Stimulated activated CD4-positive, alpha-beta T cell treated with anti-CD3 and anti-CD28 coated beads, Interleukin-1b, Interleukin-23, amount 100 ng/mL, for 24 hours (primary cell): ENCODE measurements at regions not wholly inside any gene's neighbourhood (a gene's known extent, or its start where the extent isn't known, plus 50 kb on each side); places are given as distances from the start of the nearest gene placed in this dataset.

ENCODE experiments used
- DNase-seq, 4 experiments: peaks; one replicate each; pipeline ENCODE4 v3.0.0-alpha.2; 2020; ENCODE audit warnings: low read depth in 4 of 4, low spot score in 1 of 4

DNA sequence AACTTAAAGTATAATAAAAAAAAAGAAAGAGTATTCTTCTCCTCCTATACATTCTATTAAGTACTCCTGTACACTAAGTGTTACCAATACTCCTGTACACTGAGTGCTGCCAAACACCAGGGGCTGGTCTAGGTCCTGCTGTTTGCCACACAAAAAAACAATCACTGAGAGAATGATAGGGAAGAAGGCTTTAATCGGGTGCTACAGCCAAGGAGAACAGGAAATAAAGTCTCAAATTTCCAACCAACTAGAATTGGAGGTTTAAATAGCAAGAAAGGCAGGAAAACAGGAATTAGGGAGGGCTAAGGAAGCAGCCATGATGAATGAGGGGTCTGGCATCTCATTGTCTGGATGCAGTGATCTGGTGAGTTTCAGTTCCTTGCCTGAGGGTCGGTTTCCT lies 239.8 kb downstream of the ZNF674 start:
- DNase-seq: no peak

DNA sequence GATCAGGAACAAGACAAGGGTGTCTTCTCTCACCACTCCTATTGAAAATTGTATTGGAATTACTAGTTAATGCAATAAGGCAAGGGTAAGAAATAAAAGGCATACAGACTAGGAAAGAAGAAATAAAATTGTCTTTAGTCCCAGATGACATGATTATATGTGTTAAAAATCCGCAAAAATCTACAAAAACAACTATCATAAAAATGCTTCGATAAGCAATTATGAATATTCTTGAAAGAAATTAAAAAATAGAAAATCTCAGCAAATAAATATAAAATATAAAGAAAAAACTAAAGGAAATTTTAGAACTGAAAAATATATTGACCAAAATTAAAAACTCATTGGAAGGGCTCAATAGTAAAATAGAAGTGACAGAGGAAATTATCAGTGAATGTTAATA lies 243.3 kb downstream of the ZNF674 start:
- DNase-seq: no peak

DNA sequence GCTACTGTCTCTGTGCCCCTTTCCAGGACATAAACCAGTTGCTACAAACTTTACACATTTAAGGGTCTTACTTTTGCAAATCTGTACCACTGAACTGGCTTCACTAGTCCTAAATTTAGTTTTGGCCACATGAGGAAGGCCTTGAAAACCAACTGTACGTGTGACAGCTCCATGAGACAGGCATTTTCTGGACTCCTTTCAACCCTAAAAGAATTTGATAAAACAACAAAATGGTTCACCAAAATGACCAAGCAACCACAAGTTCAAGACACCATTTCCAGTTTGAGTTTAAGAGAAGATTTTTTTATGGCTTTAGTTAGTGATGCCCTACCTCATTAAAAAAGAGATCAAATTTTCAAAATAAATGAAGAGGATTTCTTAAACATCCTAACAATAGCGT lies 246.4 kb downstream of the ZNF674 start:
- no peak for DNase-seq

DNA sequence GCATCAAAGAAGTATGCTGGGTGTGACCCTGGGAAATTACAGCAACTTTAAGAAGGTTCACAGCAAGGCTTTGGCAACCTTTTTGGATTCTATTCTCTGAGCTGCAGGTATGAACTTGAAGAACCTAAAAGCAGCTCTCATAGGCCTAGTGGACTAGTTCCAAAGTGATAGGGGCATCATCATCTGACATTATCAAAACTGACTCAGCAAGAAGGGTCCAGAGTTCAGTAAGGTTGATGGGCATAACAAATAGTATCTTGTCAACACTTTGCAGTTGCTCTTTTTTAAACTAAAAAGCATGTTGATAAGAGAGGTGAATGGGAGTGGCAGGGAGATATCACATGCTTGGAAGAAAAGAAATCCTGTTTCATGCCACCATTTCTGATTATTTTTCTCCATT lies 249.3 kb downstream of the ZNF674 start:
- no peak for DNase-seq

DNA sequence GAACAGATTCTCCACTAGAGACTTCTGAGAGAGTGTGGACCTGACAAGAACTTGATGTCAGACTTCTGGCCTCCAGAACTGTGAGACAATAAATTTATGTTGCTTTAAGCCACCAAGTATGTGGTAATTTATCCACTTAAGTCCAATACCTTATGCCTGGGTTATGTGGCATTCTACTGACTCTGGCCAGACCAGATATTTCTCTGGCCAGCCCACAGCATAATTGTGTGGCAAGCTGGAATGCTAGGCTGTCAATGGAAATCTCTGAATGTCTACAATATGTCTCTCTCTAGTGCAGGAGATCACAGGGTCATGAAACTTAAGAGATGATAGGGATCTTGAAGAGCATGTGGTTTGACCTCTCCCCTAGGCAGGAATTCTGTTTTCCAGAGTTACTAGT lies 251.0 kb downstream of the ZNF674 start:
- DNase-seq: no peak

DNA sequence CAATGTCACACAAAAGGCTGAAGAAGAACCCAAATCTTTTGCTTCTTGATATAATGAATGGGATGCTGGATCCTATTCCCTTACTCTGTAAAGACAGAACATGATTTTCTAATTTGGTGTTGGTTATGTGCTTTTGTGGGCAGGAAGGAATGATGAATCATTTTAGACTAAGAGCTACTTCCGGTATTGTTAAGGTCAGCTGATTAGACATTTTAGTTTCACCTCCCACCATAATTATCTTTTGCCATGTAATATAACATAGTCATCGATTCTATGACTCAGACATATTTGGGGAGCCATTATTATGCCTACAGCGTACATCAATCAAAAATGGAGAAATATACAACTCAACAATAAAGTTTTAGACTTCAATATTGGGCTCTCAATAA lies 265.3 kb downstream of the ZNF674 start:
- DNase-seq: no peak

DNA sequence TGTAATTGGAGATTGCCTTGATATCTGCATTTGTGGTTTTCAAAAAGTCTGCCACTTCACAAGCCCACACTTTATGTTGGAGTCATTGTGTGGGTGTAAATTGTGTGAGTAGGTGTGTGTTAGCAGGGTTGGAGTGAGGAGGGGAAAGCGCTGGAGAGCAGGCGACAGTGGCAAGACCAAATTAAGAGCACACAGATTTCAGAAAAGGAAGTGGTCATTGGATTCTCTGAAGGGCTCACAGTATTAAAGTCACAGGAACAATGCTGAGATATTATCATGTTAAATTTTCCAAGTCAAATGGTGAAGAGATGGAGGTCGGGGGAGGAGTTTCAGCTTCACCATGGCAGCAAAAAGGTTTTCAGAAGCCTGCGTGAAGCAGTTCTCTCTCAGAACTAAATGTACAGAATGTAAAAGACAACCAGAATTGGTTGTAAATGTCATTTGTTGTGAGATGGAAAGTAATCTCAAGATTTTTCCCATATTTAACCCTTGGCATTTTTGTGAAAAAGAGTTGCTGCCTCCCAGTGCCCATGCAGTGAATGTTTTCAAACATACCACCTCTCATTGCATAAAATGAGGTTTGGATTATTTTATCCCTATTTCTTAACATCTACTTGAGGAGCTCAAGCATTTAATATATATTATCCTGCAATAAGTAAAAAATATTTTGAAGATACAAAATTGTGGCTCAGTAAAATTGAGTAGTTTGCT lies 265.9 kb downstream of the ZNF674 start:
- no peak for DNase-seq

DNA sequence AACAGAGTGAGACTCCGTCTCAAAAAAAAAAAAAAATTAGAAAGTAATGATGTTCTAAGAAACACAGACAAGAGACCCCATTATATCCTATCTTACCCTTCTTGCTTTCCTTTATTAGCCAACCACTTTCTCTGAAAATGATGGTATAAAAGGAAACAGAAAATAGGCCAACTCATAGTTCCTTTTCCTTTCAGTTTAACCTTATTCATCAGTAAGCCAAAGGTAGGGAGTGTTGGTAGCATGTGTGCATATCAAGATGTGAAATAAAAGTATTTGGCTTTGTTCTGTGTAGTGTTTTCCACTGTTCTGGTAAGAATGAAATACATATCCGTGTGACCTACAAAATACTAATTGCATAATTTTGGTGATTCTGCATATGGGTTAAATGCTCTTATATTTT lies 266.6 kb downstream of the ZNF674 start:
- no peak for DNase-seq

DNA sequence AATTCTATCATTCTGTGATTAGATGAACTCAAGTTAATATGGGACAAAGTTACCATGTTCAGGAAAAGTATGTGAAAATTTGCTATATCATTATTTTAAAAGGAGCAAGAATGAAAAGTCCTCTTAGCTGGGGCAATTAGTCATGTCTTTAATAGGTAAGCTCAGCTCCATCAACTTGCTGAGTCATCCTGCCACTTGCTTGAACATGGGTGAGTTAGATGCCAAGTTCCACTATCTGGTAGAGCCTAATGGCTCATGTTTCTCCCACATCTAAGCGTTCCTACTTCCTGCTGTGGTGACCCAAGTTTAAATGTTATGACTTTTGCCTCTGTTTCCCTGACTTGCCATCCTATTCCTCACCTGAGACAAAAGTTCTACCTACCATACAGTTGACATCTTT lies 276.8 kb downstream of the ZNF674 start:
- no peak for DNase-seq

DNA sequence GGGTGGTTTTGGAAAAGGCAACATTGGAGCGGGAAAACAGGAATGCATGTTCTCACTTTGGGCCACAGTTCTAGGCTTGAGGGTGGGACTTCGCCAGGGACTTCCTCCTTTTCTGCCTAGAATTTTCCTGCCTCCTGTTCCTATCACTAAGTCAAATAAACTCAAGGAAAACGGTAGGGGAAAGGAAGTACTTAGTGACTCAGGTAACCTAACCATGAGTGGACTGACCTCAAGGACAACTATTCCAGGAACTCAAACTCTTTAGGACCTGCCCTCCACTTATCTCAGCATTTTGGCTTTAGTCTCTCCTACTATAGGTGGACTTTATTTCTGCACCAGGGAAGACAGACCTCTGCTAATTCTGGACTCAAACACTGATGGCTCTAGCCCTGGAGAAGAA lies 281.7 kb downstream of the ZNF674 start:
- no peak for DNase-seq

DNA sequence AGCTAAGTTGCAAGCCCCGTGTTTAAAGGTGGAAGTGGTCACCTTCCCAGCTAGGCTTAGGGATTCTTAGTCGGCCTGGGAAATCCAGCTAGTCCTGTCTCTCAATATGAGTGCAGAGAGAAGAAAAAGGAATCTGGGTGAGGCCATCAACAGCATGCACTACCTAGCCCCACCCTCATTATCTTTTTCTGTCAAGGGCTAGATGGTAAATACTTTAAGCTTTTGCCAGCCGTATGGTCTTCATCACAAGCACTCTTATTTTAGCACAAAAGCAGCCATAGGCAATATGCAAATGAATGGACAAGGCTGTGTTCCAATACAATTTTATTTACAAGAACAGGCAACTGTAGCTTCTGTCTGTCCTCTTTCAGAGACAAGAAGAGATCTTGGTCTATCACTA lies 282.9 kb downstream of the ZNF674 start:
- no peak for DNase-seq

DNA sequence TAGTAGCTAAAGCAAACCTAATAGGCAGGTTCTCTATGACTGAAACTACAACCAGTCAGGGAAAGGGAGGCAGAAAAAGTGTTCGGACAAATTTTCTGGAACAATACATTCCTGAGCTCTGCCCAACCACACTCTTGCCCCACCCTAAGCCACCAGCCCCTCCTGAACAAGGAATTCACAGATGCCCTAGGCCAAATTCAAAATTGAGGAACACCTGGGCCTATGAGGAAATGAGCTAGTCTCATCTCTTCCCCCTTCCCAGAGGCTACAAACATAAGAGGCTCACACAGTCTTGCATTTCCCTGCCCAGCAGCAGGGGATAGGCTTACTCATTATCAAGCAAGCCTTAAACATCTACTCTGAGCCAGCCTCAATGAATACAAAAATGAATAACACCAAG lies 284.7 kb downstream of the ZNF674 start:
- no peak for DNase-seq

DNA sequence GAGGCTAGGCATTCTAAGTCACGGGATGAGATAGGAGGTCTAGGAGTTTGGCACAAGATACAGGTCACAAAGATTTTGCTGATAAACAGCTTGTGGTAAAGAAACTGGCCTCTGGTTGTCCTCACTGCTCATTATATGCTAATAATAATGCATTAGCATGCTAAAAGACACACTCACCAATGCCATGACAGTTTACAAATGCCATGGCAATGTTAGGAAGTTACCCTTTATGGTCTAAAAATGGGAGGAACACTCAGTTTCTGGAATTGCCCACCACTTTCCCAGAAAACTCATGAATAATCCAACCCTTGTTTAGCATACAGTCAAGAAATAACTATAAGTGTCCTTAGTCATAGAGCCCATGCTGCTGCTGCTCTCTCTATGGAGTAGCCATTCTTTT lies 286.9 kb downstream of the ZNF674 start:
- DNase-seq: no peak

DNA sequence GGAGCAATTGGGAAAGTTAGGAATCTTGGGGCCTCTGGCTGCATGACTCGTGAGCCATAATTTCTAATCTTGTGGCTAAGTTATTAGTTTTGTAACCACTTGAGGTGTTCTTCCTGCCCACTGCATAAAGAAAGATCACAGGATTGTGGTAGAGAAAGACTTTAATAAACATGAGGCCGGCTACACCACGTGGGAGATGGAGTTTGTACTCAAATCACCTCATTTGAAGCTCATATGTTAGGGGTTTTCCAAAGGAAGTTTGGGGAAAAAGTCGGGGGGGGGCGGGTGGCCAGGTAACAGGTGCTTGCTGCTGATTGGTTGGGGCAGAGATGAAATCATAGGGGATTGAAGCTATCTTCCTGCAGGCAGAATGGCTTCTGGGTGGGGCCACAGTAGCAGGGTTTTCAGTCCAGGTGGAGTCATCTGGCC lies 287.8 kb downstream of the ZNF674 start:
- DNase-seq: no peak

DNA sequence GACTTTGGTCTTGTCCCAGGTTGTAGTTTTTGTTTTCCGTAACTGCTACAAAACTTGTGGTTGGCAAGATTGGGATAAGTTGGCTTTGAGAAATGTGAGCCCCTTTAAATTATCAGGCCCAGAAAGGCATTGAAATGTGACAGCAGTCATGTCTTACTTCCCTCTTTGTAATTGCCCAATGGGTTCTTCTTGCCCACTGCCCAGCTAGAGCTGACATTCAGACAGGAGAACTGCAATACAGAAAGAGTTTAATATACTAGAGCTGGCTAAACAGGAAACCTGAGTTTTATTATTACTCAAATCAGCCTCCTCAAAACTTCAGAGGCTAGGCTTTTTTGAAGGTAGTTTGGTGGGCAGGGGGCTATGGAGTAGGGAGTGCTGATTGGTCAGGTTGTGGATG lies 288.3 kb downstream of the ZNF674 start:
- no peak for DNase-seq

DNA sequence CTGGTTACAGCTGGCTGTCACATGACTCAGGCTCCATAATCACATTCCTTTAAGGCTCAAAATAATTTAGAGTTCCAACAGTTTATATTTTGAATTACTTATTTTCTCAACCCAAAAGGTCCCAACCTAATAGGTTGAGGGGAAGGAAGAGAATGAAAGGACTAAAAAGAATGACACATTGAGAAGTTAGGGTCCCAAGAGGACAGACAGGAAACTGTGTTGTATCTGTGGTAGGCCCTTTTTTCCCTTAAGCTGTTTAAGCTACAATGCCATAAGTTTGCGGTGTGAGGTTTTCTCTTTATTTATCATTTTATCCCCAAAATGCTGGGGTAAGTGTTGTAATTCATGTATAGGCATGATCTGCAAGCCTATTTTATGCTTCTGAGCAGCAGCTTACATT lies 290.2 kb downstream of the ZNF674 start:
- no peak for DNase-seq

DNA sequence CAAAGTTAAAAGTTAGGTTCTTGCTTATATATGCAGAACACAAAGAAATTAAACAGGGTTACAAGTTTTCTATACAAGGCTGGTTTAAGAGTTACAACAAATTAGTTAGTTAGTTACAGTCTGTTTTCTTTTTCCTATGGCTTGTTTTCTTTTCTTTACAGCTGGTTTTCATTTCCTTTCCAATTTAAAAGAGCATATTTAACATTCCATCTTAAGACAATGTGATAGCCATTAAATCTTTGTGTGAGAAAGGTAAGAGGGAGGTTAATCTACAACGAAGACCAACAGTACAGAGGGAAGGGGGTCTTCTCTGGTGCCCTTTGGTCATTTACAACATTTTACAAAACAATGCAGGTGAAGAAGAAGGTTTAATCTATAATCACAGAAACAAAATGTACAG lies 290.6 kb downstream of the ZNF674 start:
- no peak for DNase-seq

DNA sequence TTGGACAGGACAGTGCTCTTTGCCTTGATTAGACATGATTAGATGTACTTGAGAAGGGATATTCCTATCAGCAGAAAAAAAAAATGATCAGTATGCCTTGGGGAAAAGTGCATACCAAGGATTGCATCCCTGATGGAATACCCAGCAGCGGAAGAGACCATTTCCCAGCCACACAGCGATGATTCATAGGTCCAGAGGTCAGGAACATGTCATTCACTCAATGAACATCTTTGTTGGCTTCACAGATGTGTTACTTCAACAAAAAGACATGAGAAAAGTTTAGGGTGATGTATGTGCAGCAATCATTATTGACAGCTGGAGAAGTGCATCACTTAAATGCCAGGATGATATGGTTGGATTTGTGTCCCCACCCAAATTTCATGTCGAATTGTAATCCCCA lies 293.5 kb downstream of the ZNF674 start:
- DNase-seq: no peak

DNA sequence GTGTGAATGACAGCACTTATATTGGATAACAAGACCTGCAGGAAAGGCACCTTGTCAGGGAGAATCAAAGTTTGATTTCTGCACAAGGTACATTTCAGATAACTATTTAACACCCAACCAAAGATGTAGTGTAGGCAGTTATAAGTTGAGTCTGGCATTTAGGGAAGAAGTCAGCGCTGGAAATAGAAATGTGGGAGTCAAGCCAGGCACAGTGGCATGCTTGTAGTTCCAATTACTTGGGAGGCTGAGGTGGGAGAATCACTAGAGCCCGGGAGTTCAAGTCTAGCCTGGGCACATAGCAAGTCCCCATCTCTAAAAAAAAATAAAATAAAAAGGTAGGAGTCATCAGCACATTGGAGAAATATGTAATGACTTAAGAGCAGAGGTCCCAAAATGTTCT lies 295.1 kb downstream of the ZNF674 start:
- no peak for DNase-seq

DNA sequence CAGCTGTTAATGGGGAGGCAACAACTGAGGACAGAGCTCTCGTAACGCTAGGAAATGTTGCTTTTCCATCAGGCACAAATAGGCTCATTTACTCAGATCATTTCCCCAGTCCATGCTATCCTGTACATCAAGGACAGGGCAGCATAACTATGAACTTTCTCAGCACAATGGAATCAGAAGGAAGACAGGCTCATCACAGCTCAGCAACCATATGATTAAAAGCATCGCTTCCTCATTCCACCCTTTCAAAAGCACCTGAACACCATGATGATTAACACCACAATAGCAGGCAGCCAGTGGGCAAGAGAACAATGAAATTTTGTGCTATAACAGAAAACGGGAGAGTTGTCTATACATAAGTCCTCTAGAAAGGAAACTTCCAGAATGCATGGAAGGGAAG lies 297.8 kb downstream of the ZNF674 start:
- DNase-seq: no peak

DNA sequence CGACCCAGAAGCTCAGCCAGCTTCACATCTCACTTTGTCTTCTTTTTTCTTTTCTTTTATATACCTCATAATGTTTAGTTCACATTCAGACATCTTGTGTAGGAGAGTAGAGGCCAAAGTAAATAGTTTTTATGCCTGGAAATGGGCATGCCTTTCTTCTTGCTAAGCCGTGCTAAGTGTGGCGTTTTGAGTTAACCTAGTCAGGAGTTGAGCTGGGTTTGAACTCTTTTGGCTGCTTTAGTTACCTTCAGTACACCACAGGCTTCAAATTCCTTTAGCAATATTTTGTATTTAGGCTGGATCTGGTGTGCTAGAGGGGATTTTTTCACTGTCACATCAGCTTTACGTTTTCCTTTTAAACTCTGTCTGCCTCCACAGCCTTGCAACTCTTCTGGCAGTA lies 300.8 kb downstream of the ZNF674 start:
- no peak for DNase-seq

DNA sequence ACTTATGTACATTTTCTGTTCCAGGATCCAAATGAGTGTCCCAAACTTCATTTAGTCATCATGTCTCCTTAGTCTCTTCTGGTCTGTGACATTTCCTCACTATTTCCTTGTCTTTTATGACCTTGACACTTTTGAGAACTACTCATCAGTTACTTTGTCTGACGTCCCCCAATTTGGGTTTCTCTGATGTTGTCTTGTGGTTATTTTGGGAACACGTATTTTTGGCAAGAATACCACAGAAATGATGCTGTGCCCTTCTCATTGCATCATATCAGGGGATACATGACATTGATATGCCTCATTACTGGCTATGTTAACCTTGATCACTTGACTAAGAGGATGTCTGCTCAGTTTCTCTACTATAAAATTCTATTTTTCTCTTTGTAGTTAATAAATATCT lies 308.8 kb downstream of the ZNF674 start:
- DNase-seq: no peak

DNA sequence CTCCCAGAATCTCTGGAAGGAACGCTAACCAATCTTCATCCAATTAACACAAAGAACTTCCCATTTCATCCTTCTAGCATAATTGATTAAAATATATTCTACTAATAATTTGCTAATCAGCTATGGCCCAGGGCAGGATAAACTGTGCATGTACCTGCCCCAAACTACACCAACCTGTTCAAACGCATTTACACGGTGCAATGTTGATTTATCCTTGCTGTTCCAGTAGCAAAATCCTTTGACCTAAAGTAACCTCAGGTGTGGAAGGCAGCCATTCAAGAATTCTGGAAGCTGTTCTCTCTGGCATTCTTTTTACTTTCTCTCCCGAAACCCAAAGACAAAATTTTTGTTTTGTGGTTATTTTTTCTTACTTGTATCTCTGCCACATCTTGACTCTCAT lies 309.4 kb downstream of the ZNF674 start:
- DNase-seq: no peak

DNA sequence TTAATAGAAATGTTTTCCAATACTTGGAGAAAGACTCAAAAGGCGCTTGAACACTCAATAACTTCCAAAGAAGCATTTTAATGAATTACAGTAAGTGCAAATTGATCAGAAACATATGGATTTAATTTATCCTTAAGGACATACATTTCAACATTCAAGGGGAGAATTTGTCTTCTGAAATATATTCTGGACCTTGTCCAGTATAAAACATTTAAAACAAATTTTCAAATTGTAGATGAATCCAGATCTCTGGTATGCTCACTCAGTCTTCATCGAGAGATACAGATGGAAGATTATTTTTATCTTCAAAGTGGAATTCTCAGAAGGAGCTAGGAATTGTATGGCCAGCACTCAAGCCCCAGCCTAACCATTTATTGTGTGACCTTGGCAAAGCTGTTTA lies 310.4 kb downstream of the ZNF674 start:
- no peak for DNase-seq
